B cell (primary cell): ENCODE measurements at regions not wholly inside any gene's neighbourhood (a gene's known extent, or its start where the extent isn't known, plus 50 kb on each side); places are given as distances from the start of the nearest gene placed in this dataset.

ENCODE experiments used
- ATAC-seq: fragments of 200-7000 bp; cut with Tn5 transposase; one replicate; pipeline ENCODE4 v1.10.0; 2021; ENCODE audit warnings: low read depth, mild to moderate bottlenecking, moderate number of reproducible peaks, moderate library complexity
- CTCF ChIA-PET: fragments of 350-600 bp; sonication (Branson Sonifier 250); formaldehyde crosslinking; loops from one replicate; lab custom pipeline; 2021; ENCODE audit warnings: antibody characterized with exemption, inconsistent platforms; lab: Charles Lee
- POLR2A ChIA-PET: fragments of 350-600 bp; sonication (Branson Sonifier 250); formaldehyde crosslinking; loops from one replicate; lab custom pipeline; 2021; ENCODE audit warnings: antibody characterized with exemption; lab: Charles Lee
- DNase-seq: peaks from one replicate; pipeline ENCODE4 v3.0.0; 2013
- H2AFZ ChIP-seq: 2 replicates; pipeline ENCODE4 v1.6.1; 2012; ENCODE audit warnings: mild to moderate bottlenecking, low read depth, low read length; ENCODE audit not compliant: insufficient read depth, poor library complexity, severe bottlenecking
- H3K27ac ChIP-seq, 2 donors: 1 replicate in 1 of 2; 2 replicates in 1 of 2; pipeline ENCODE4 v1.5.1; 2012 to 2013; ENCODE audit warnings: low read length in 2 of 2, mild to moderate bottlenecking in 2 of 2, moderate library complexity in 1 of 2
- H3K27me3 ChIP-seq, 4 experiments: fragments of 200-600 bp in 1 of 4; sonication (generic) in 1 of 4; replicated peaks in 1 of 4; 1 replicate in 2 of 4; 2 replicates in 2 of 4; pipeline versions ENCODE4 v1.6.1 to v1.7.0; 2013 to 2016; ENCODE audit warnings: low read length in 3 of 4, mild to moderate bottlenecking in 2 of 4, mixed read lengths in 1 of 4, moderate library complexity in 1 of 4; ENCODE audit not compliant: insufficient read depth in 4 of 4, control insufficient read depth in 3 of 4; ENCODE audit errors: control extremely low read depth in 1 of 4
- H3K36me3 ChIP-seq, 2 experiments: replicated peaks in 1 of 2; 1 replicate in 1 of 2; 2 replicates in 1 of 2; pipeline versions ENCODE4 v1.6.1 to v1.7.1; 2013; ENCODE audit warnings: low read length in 1 of 2; ENCODE audit not compliant: insufficient read depth in 2 of 2, control insufficient read depth in 1 of 2; ENCODE audit errors: control extremely low read depth in 1 of 2, extremely low read depth in 1 of 2
- H3K4me1 ChIP-seq, 2 donors: fragments of 200-600 bp in 1 of 2; sonication (generic) in 1 of 2; 1 replicate in 1 of 2; 2 replicates in 1 of 2; pipeline versions ENCODE4 v1.5.1 to v1.6.1; 2013 to 2017; ENCODE audit warnings: low read length in 2 of 2; ENCODE audit not compliant: control insufficient read depth in 2 of 2, insufficient read depth in 2 of 2
- H3K4me2 ChIP-seq: replicated peaks from 2 replicates; pipeline ENCODE3; 2012; ENCODE audit warnings: mild to moderate bottlenecking, low read depth, low read length; ENCODE audit not compliant: poor library complexity, severe bottlenecking
- H3K4me3 ChIP-seq, 5 experiments: fragments of 200-600 bp in 1 of 5; sonication (generic) in 1 of 5; 1 replicate in 3 of 5; 2 replicates in 2 of 5; pipeline versions ENCODE4 v1.5.1 to v1.7.0; 2011 to 2016; ENCODE audit warnings: low read length in 4 of 5, mild to moderate bottlenecking in 4 of 5, low read depth in 2 of 5, control low read depth in 1 of 5, moderate library complexity in 1 of 5; ENCODE audit not compliant: insufficient read depth in 1 of 5; ENCODE audit errors: control extremely low read depth in 1 of 5, extremely low read depth in 1 of 5
- H3K79me2 ChIP-seq: fragments of 200-600 bp; sonication (generic); one replicate; pipeline ENCODE4 v1.6.0; 2016; ENCODE audit warnings: low read length; ENCODE audit not compliant: control insufficient read depth, insufficient read depth
- H3K9ac ChIP-seq: fragments of 200-600 bp; sonication (generic); 2 replicates; pipeline ENCODE4 v1.6.1; 2017; ENCODE audit warnings: mild to moderate bottlenecking, low read length, moderate library complexity
- H3K9me3 ChIP-seq, 3 donors: one replicate each; pipeline versions ENCODE4 v1.6.1 to v1.7.1; 2013; ENCODE audit warnings: low read length in 2 of 3; ENCODE audit not compliant: control insufficient read depth in 2 of 3, insufficient read depth in 1 of 3; ENCODE audit errors: control extremely low read depth in 1 of 3
- H4K20me1 ChIP-seq: 2 replicates; pipeline ENCODE4 v1.6.0; 2012; ENCODE audit warnings: mild to moderate bottlenecking, low read length; ENCODE audit not compliant: insufficient read depth, control insufficient read depth, poor library complexity, severe bottlenecking
- H3K27ac Mint-ChIP-seq: one replicate; pipeline ENCODE4 v1.8.0; 2021; ENCODE audit warnings: mixed read lengths
- H3K27me3 Mint-ChIP-seq: one replicate; pipeline ENCODE4 v1.8.0; 2021; ENCODE audit warnings: mixed read lengths
- H3K4me1 Mint-ChIP-seq: one replicate; pipeline ENCODE4 v1.8.0; 2021; ENCODE audit warnings: mixed read lengths
- H3K4me3 Mint-ChIP-seq: one replicate; pipeline ENCODE4 v1.8.0; 2021; ENCODE audit warnings: mixed read lengths
- H3K9me3 Mint-ChIP-seq: one replicate; pipeline ENCODE4 v1.8.0; 2022; ENCODE audit warnings: mixed read lengths; ENCODE audit not compliant: insufficient read depth
- EZH2 ChIP-seq: IDR thresholded peaks from 2 replicates; pipeline ENCODE4 v1.6.1; 2012; ENCODE audit warnings: borderline replicate concordance, low read depth, mild to moderate bottlenecking, moderate library complexity, low read length; ENCODE audit not compliant: insufficient read depth, poor library complexity, severe bottlenecking
- WGBS: methylation state at CpG from one replicate; pipeline ENCODE4 v1.1.5; 2013; ENCODE audit warnings: missing lambda C conversion rate; ENCODE audit not compliant: insufficient coverage; 5-methylcytosine and 5-hydroxymethylcytosine counted together
- intact Hi-C: fragments of 100-400 bp; cut with micrococcal nuclease; formaldehyde crosslinking; loops from one replicate; pipeline ENCODE4 v1.10.0; 2022
- TF ChIP-seq, protein P1 (sequence below): fragments of 200-600 bp; IDR thresholded peaks from one replicate; pipeline ENCODE4 v1.8.0; 2022; ENCODE audit warnings: antibody characterized with exemption, mild to moderate bottlenecking

GRCh38 chr12:75656648-75657047, 145.2 kb upstream of the KRR1 start:
- Histone ChIP-seq H3K4me3 (no peak overlapping the region), H3K4me1 (no peaks in the 10 kb centered on the region), H3K79me2 (no peaks in the 10 kb centered on the region), H3K36me3 (no peaks in the 10 kb centered on the region), H3K27ac (no peak overlapping the region), H3K9ac (no peak overlapping the region), H4K20me1 (no peaks in the 10 kb centered on the region), H2AFZ (no peak overlapping the region), H3K9me3 (no peaks in the 10 kb centered on the region), H3K27me3 (peaks cover 0 to 2% (median 0%) of the 10 kb centered on the region in 4 experiments), H3K4me2 (no peak overlapping the region)
- ChIA-PET CTCF (no interaction called here), POLR2A (no interaction called here)
- Mint-ChIP-seq H3K27me3 (peaks cover 5% of the 10 kb centered on the region), H3K4me1 (no peaks in the 10 kb centered on the region), H3K27ac (no peak overlapping the region), H3K4me3 (no peak overlapping the region), H3K9me3 (no peaks in the 10 kb centered on the region)
- DNase-seq, result no peak
- TF ChIP-seq, protein P1, sequence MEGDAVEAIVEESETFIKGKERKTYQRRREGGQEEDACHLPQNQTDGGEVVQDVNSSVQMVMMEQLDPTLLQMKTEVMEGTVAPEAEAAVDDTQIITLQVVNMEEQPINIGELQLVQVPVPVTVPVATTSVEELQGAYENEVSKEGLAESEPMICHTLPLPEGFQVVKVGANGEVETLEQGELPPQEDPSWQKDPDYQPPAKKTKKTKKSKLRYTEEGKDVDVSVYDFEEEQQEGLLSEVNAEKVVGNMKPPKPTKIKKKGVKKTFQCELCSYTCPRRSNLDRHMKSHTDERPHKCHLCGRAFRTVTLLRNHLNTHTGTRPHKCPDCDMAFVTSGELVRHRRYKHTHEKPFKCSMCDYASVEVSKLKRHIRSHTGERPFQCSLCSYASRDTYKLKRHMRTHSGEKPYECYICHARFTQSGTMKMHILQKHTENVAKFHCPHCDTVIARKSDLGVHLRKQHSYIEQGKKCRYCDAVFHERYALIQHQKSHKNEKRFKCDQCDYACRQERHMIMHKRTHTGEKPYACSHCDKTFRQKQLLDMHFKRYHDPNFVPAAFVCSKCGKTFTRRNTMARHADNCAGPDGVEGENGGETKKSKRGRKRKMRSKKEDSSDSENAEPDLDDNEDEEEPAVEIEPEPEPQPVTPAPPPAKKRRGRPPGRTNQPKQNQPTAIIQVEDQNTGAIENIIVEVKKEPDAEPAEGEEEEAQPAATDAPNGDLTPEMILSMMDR, result no peak
- no peak for TF ChIP-seq EZH2
- intact Hi-C loops, result no loop called here
- no peak for ATAC-seq
- 100% methylated on average over 1 of the region's 1 CpG for WGBS

GRCh38 chr12:75656210-75656609, 144.8 kb upstream of the KRR1 start:
- intact Hi-C loops, result no loop called here

More at GRCh38 chr12:75656210-75656609, 144.8 kb upstream of the KRR1 start:
- Histone ChIP-seq H3K4me3 (no peak overlapping the region), H3K27me3 (peaks cover 0 to 2% (median 0%) of the 10 kb centered on the region in 4 experiments), H3K9ac (no peak overlapping the region), H3K27ac (no peak overlapping the region), H3K4me2 (no peak overlapping the region), H3K4me1 (no peaks in the 10 kb centered on the region), H3K36me3 (no peaks in the 10 kb centered on the region), H4K20me1 (no peaks in the 10 kb centered on the region), H3K79me2 (no peaks in the 10 kb centered on the region), H2AFZ (no peak overlapping the region), H3K9me3 (no peaks in the 10 kb centered on the region)
- Mint-ChIP-seq H3K27ac (no peak overlapping the region), H3K4me1 (no peaks in the 10 kb centered on the region), H3K4me3 (no peak overlapping the region), H3K27me3 (peaks cover 5% of the 10 kb centered on the region), H3K9me3 (no peaks in the 10 kb centered on the region)
- ChIA-PET CTCF (no interaction called here), POLR2A (no interaction called here)
- ATAC-seq, result no peak
- DNase-seq, result no peak
- TF ChIP-seq, protein P1, result no peak
- no peak for TF ChIP-seq EZH2
